ENCODE measurements at regions not wholly inside any gene's neighbourhood (a gene's known extent, or its start where the extent isn't known, plus 50 kb on each side); places are given as distances from the start of the nearest gene placed in this dataset.

GRCh38 chr18:46331316-46331715, 227.1 kb downstream of the HAUS1 start:
- no peak for TF ChIP-seq POLR2A (IDR thresholded peaks at IDR 0.05)
- TF ChIP-seq, protein P1, sequence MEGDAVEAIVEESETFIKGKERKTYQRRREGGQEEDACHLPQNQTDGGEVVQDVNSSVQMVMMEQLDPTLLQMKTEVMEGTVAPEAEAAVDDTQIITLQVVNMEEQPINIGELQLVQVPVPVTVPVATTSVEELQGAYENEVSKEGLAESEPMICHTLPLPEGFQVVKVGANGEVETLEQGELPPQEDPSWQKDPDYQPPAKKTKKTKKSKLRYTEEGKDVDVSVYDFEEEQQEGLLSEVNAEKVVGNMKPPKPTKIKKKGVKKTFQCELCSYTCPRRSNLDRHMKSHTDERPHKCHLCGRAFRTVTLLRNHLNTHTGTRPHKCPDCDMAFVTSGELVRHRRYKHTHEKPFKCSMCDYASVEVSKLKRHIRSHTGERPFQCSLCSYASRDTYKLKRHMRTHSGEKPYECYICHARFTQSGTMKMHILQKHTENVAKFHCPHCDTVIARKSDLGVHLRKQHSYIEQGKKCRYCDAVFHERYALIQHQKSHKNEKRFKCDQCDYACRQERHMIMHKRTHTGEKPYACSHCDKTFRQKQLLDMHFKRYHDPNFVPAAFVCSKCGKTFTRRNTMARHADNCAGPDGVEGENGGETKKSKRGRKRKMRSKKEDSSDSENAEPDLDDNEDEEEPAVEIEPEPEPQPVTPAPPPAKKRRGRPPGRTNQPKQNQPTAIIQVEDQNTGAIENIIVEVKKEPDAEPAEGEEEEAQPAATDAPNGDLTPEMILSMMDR (IDR thresholded peaks at IDR 0.05): no peak

Measured in Peyer's patch (tissue), 4 donors.